IPS DF 4.7 (cell line): ENCODE measurements at regions not wholly inside any gene's neighbourhood (a gene's known extent, or its start where the extent isn't known, plus 50 kb on each side); places are given as distances from the start of the nearest gene placed in this dataset.

Experiments
- DNase-seq: peaks from one replicate; pipeline ENCODE4 v3.0.0-alpha.2; 2013; ENCODE audit warnings: low spot score; ENCODE audit errors: extremely low read depth

DNA sequence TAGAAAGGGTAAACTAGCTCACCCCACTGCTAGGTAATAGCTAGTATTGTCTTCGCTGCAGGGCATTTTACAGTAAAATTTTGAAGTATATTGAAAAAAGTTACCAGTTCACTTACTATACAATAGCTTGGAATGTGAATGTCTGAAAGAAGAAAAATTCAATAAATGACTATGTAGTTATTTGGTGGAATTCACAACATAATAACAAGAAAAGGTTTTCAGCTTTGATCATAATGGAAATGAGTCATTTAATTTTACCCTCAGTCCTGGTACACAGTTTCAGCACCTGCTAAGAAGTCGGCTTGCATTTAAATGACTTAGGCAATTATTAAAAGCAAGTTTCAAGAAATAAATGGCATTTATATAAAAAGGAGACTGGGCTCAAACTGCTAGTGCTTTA, 90.4 kb downstream of the NUP35 start:
- DNase-seq, result no peak

DNA sequence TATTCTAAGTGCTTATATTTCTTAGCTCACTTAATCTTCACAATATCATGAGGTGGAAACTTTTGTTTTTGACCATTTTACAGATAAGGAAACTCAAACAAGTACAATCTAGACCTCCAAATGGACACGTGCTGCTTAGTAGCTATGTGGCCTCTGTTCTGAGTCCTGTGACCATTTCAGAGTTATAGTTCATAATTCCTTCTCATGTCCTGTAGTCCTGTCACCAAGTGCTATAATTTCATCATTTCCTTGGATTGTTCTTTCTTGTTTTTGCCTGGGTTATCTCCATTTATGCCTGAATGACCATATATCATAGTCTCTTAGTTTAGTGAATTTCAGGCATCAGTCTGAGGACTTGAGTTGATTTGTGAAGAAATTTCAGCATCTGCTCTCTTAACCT, 91.7 kb downstream of the NUP35 start:
- no peak for DNase-seq

DNA sequence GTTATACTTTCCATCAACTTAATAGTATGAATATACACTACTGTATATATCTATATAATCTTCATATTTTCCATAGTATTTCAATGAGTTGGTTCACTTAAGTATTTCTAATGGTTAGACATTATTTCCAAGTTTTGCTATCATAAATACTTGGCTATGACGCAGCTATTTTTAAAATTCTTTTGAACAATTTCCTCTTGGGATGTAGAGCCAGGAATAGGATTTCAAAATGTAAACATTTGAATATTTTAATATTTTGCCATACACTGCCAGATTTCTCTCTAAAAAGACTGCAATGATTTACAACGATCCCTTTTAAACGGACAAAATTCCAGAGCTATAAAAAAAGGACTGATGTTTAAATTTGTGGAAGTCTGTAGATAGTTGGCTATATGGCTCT, 95.6 kb downstream of the NUP35 start:
- DNase-seq, result no peak

DNA sequence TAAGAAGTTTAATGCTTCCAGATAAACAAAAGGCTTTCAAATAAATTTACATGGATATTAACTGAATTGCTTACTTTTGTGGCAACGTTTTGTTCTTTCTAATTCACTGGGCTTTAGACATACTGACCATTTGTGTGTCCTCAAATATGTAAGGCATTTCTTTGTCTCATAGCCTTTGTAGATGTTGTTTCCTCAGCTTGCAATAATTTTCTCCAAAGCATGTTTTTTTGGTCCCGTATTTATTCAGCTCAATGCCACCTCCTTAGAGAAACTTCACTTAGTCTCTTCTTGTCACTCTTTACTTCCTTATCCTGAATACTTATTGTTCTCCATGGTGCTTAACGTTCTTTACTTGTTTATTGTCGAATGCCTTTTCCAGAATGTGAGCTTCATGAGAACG, 98.5 kb downstream of the NUP35 start:
- no peak for DNase-seq

DNA sequence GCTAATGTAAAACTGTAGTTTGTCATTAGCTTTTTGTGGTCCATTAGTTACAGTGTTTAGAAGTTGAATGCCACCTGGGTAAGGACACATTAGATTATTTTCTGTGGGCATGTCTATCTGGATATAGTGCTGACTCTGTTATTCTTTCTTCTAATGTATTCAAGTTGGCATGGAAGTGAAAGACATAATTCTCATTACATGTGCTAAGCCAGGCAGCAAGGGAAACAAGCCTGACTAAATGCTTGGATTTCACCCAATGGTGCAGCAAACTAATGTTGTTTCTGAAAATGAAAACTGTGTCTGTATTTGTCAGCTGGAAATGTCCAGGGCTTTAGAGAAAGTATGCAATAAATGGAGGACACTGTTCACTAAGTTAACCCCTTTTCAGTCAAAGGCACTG, 100.7 kb downstream of the NUP35 start:
- DNase-seq, result no peak

DNA sequence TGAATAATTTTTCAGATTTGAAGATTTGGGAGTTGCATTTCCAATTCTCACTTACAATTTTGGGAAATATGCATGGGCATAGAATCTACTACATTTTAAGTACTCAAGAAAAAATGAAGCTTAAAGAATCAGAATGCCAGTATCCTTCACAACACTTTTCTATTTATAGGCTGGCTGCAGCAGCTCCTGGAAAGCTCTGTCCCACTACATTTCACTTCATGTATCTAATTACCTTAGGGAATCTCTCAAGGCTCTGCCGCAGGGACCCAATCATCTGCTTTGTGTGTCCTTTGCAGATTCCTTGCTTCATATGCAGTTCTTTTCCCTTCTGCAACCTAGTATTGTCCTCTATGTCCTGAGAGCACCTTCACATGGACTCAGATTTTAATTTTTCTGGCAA, 102.9 kb downstream of the NUP35 start:
- DNase-seq, result no peak

DNA sequence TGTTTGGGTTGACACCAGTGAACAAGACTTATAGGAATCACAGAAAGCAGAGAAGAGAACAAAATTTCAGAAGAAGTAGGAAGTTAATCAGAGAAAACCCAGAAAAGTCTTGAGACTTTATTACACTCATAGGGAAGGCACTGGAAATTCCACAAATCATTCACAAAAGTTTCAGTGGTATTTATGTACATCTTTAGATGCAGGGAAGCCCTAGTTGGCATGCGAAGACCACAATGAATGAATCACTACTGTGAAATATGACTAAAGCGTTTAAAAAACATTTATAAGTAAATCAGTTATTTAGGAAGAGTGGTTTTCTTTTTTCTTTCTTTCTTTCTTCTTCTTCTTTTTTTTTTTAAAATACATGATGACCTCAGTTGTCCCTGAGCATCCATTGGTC, 105.1 kb downstream of the NUP35 start:
- DNase-seq, result no peak

DNA sequence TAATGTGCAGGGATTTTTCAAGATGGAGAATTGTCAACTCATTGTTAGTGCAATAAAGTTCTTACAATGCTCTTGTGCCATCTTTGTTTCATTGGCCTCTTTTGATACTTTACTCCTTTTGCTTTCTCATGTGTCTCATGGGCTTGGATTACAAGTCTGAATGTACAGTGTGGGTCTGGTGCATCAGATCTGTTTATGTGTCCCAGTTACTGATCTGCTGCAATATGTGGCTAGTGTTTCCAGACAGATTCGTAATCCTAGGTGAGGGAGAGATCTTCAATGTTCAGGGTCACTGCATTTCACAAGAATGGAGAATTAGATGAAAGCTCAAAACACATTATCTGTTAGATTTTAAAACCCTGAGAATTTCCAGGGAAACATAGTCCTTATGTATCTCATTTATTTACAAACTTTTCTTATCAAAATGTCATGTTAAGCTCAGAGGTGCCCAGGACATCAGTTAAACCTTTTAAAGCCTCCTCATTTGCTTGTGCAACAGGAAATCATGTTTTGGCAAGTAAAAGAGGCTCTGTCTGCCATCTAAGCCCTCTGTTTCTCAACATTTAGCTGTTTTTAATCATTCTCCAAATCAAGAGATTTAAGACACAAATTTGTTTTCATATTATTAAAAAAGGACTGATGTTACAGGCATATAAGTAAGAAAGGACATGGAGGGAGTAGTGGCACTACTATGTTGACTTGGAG, 108.1 kb downstream of the NUP35 start:
- no peak for DNase-seq

DNA sequence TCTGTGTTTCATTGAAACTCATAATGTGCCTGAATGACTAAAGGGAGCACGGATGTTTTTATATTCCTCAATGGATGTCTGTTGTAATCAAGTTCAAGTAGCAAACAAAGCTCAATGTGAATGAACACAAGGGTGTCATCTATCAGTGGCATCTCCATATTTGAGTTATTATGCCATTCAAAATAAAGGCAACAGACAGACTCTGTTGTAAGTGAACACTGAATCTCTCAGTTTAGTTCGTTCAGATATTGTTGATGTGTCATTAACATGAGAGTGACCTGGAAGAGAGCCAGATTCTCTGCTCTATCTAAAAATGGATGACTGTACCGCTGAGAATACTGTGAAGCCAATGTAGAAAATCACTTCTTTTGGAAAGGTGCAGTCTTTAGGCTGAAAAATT, 118.7 kb downstream of the NUP35 start:
- no peak for DNase-seq

DNA sequence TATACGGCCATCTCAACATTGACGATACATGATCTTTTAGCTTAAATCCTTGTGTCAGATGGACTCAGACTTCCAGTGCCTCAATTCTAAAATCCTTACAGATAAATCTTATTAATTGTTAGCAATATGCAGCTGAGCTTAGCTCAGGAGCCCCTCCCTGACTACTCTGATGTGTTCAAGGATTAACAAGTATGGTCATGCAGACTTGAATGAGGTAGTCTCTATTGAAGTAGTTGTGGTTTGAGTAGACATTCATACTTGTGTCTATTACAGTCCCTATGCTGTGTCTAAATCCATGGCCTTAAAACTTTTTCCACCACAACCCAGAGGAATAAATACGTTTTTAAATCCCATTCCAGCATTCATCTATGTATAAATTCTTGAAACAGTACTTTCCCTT, 119.5 kb downstream of the NUP35 start:
- no peak for DNase-seq

DNA sequence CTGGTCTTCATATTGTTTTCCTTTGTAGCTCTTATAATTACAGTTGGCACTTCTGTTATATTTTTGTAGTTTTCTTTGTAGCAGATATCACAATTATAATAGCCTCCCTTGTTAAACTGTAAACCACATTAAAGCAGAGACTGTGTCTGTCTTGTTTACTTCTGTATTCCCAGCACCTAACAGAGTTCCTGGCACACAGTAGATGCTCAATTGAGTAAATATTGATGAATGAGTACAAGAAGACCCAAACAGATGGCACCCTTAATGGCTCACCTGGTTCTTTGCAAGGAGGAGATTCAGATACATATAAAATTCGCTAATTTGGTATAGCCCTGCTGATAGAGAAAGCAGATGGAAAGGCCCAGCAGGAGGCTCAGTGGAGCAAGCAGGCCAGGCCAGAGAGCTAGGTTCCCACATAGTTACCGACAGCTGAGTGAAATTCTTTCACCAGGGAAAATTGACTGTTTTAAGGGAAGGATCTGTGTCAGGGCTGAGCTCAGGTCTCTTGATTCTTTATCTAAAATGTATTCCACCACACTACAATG, 120.1 kb downstream of the NUP35 start:
- no peak for DNase-seq

DNA sequence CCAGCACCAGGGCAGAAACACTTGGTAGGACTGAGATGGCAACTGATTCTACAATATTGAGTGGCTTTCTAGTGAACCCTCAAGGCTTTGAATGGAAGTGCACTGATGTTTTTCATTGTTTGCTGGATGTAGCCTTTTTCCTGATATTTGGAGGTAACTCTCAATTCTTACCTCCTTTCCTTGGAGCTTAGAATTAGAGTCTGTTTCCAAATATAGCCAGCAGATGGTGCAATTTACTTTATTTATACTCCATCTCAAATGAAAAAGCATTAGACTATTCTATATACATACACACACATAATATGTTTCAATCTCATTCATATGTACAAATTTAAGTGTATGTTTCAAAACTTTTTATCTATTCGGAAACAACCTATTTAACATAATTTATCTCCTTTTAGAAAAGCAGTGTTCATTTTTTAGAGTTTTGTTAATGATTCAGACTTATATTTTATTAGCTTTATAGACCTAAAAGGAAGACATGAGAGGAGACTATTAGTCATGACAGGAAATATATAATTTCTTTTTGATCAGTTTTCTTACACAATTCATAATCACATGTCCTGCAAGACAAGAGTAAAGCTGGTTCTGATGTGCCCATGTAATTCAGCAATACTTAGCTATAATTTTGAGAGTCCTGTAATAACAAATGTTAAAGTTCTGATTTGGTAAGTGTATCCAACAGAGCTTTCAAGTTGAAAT, 124.8 kb downstream of the NUP35 start:
- no peak for DNase-seq

DNA sequence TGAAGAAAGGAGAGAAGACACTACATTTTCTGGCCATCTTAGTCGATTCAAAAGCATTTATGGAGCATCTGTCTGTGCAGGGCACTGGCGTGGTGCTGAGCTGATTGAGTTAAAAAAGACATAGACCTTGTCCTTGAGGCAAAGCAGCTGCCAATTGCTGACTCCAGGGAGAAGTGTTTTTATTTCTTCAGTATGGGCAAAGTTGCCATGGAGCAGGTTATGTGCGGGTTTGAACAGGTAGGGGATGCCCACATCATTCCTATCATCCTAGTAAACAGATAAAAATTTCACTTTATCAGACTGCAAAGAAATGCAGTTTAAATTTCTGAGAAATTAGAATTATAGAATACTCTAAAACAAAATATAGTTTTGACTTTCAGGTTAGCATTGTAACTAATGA, 125.8 kb downstream of the NUP35 start:
- no peak for DNase-seq

DNA sequence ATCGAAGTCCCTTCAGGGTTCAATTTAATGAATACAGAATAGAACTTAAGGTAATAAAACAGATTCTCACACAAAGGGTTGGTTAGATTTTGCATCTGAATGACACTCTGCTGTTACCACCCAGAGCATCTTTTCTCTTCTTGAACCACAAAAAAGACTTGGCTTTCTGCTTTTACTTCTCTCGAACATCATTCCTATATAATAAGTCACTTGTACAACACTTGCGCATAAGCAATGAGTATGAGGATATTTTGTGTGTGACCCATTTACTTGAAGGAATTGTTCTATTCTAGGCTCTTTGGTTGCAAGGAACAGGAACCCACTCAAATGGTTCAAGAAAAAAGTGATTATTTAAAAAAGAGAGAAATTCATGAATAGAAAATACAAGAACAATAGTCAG, 126.2 kb downstream of the NUP35 start:
- no peak for DNase-seq

DNA sequence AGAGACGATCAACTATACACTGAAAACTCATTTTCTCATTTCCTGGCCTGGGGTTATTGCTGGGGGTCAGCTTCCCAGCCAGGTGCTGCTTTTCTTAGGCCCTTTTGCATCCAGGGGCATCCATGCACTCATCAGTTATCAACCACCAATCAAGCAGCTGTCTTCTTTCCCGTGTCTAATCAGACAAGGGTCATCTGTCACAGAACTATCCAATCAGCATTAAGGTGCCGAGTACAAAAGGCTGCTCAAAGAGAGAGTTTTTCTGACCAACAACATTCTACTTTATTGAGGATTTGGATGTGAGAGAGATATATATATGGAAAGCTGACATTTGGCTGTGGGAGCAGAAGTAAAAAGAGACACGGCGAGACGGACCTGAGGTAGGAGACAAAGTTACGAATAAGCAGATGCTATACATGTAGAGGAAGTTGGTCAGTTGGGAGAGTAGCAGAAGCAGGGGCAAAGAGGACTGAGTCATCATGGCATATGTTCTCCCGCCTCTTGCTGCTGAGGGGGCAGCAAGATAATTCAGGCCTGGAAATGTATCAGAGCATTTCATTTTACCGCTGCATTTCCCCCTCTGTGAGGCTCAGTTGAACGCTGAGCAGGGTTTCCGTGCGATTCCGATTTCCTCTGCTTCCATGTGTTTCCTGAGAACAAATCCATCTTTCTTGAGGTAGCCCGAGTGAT, 129.3 kb downstream of the NUP35 start:
- no peak for DNase-seq

DNA sequence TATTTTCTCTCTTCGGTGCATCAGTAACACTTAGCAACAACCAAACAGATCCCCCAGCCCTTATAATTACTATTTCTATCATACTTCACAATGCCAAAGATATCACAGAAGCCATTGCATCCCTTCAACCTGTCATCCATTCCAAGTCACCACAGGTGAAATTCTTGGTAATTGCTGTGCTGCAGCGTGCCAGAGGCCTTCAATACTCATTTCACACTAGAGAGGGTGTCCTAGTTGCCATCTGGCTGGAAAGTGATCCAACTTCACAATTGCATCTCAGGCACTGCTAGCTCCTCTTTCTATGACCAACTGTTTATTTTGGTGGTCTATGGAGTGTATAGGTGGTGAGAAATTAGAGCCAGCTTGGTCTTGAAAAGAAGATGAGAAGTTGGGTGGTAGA, 131.2 kb downstream of the NUP35 start:
- DNase-seq, result no peak

DNA sequence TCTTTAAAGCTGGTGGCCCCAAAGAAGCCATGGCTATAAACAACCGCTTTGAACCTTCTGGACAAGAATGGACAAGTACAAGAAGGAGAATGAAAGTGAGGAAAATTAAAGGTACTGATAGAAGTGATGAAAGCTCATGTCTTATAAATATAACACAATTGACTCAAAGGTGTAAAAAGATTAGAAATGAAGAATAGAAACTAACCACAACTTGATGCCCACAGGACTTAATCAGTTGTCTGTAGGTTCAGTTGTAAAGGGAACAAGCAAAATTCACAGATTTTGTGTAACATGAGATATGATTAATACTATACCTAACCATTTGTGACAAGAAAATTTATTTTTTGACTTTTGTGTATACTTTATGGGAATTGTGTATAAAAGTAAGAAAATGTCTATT, 135.7 kb downstream of the NUP35 start:
- DNase-seq, result no peak

DNA sequence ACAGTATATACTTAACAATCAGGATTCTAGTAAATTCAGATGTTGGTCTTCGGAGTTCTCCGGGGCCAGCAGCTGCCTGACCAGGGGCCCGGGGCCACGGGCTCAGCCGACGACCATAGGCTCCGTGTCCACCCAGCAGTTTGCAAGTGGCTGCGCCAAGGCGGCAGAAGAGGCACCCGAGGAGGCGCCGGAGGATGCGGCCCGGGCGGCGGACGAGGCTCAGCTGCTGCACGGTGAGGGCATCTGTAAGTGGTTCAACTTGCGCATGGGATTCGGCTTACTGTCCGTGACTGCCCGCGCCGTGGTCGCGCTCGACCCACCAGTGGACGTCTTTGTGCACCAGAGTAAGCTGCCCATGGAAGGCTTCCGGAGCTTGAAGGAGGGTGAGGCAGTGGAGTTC, 136.3 kb downstream of the NUP35 start:
- DNase-seq, result no peak

DNA sequence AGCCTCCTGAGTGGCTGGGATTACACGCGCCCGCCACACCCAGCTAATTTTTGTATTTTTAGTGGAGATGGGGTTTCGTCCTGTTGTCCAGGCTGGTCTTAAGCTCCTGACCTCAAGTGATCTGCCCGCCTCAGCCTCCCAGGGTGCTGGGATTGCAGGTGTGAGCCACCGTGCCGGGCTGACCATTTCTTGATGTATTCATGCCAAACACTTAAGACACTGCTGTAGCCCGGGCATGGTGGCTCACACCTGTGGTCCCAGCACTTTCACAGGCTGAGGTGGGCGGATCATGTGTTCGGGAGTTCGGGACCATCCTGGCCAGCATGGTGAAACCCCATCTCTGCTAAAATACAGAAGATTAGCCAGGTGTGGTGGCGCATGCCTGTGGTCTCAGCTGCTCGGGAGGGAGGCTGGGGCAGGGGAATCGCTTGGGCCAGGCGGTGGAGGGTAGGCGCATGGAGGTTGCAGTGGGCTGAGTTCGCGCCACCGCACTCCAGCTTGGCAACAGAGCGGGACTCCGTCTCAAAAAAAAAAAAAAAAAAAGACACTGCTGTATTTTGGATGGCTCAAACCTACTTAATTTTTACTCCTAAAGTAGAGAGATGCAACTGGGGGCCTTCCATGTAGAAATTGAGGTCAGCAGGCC, 140.8 kb downstream of the NUP35 start:
- no peak for DNase-seq

DNA sequence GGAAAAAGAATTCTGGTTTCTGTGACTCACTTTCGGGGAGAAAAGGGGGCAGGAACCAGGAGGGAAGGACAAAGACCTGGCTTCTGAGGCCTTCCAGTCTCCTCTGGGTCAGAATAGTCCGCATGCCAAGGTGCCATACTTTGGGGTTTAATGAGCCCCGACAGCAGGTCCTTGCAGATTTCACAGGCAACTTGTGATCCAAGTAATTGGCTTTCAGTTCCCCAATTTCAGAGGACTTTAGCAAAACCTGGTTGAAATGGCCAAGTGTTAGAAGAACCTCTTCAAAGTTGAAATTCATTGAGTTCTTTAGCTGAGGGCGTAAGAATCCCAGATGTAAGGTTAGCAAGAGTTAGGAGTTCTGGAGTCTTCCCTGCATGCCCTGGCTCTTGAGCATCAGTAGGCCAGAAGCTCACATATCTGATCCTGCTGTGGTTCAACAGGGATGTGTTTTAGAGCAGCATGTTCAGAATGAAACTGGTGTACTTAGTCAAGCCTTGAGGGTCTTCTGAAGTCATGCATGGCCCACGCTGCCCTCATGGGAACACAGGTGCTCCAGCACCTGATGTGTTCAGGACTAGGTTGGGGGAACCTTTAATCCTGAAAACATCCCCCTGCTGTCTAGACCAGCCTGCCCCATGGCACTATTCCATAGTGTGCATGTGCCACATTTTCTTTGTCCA, 143.0 kb downstream of the NUP35 start:
- DNase-seq, result no peak

DNA sequence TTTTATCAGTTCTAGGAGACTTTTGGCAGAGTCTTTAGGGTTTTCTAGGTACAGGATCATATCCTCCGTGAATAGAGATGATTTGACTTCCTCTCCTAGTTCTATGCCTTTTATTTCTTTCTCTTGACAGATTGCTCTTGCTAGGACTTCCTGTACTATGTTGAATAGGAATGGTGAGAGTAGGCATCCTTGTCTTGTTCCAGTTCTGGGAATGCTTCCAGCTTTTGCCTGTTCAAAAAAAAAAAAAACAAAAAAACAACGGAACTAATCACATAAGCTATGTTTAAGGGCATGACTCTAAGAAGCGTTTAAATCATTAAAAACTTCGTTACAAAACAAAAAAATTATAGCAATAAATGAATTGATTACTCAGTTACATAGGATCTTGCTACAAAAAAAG, 145.7 kb downstream of the NUP35 start:
- no peak for DNase-seq
